IPS-20b (cell line): ENCODE measurements at regions not wholly inside any gene's neighbourhood (a gene's known extent, or its start where the extent isn't known, plus 50 kb on each side); places are given as distances from the start of the nearest gene placed in this dataset.

ENCODE experiments used
- H3K27ac ChIP-seq: one replicate; pipeline ENCODE4 v1.5.1; 2013; ENCODE audit warnings: low read length
- H3K27me3 ChIP-seq: 2 replicates; pipeline ENCODE4 v1.6.1; 2013; ENCODE audit warnings: mild to moderate bottlenecking, low read length, inconsistent platforms; ENCODE audit not compliant: insufficient read depth
- H3K36me3 ChIP-seq: 2 replicates; pipeline ENCODE4 v1.6.1; 2013; ENCODE audit warnings: low read depth, mild to moderate bottlenecking, inconsistent platforms, low read length, moderate library complexity; ENCODE audit not compliant: insufficient read depth
- H3K4me1 ChIP-seq: 2 replicates; pipeline ENCODE4 v1.6.1; 2013; ENCODE audit warnings: mild to moderate bottlenecking, control low read depth, inconsistent platforms, low read length, moderate library complexity; ENCODE audit not compliant: insufficient read depth
- H3K4me3 ChIP-seq: 2 replicates; pipeline ENCODE4 v1.5.1; 2013; ENCODE audit warnings: mild to moderate bottlenecking, low read length, inconsistent platforms
- H3K9ac ChIP-seq: 2 replicates; pipeline ENCODE4 v1.6.1; 2013; ENCODE audit warnings: low read depth, mild to moderate bottlenecking, inconsistent platforms, low read length, moderate library complexity
- H3K9me3 ChIP-seq: 2 replicates; pipeline ENCODE4 v1.6.1; 2013; ENCODE audit warnings: mild to moderate bottlenecking, low read depth, low read length, inconsistent platforms; ENCODE audit not compliant: insufficient read depth

GRCh38 chr4:152232271-152232670, 303.6 kb downstream of the FBXW7 start:
- Histone ChIP-seq H3K9me3 (peaks cover 11% of the 10 kb centered on the region), H3K36me3 (no peaks in the 10 kb centered on the region), H3K27me3 (no peaks in the 10 kb centered on the region), H3K4me1 (peaks cover 7% of the 10 kb centered on the region; the same call in 1 of the 2 replicates), H3K4me3 (no peak overlapping the region), H3K27ac (no peak overlapping the region), H3K9ac (no peak overlapping the region)

GRCh38 chr4:152229782-152230289, 306.1 kb downstream of the FBXW7 start:
- H3K9ac ChIP-seq, result no peak overlapping the region
- H3K36me3 ChIP-seq, result no peaks in the 10 kb centered on the region
- no peak overlapping the region for H3K27ac ChIP-seq
- H3K4me1 ChIP-seq, result peaks cover 7% of the 10 kb centered on the region; the same call in 1 of the 2 replicates
- peaks cover 11% of the 10 kb centered on the region for H3K9me3 ChIP-seq
- H3K27me3 ChIP-seq, result no peaks in the 10 kb centered on the region
- no peak overlapping the region for H3K4me3 ChIP-seq

- Histone ChIP-seq H3K9ac (no peak overlapping the region), H3K9me3 (peaks cover 10% of the 10 kb centered on the region), H3K27me3 (no peaks in the 10 kb centered on the region), H3K4me1 (peaks cover 7% of the 10 kb centered on the region; the same call in 1 of the 2 replicates), H3K27ac (no peak overlapping the region), H3K36me3 (no peaks in the 10 kb centered on the region), H3K4me3 (no peak overlapping the region)
These were observed 310.2 kb downstream of the FBXW7 start for GRCh38 chr4:152225680-152226079.

- H3K9me3 ChIP-seq, result peaks cover 2% of the 10 kb centered on the region; the same call in 1 of the 2 replicates
- H3K27me3 ChIP-seq, result no peaks in the 10 kb centered on the region
- H3K36me3 ChIP-seq, result no peaks in the 10 kb centered on the region
- no peak overlapping the region for H3K27ac ChIP-seq
- H3K4me3 ChIP-seq, result no peak overlapping the region
- peaks cover 7% of the 10 kb centered on the region; the same call in 1 of the 2 replicates for H3K4me1 ChIP-seq
- no peak overlapping the region for H3K9ac ChIP-seq
These were observed 311.0 kb downstream of the FBXW7 start for GRCh38 chr4:152224721-152225420.

- no peaks in the 10 kb centered on the region for H3K9me3 ChIP-seq
- no peak overlapping the region for H3K4me3 ChIP-seq
- H3K27me3 ChIP-seq, result no peaks in the 10 kb centered on the region
- no peak overlapping the region for H3K9ac ChIP-seq
- no peaks in the 10 kb centered on the region for H3K36me3 ChIP-seq
- H3K4me1 ChIP-seq, result peaks cover 3% of the 10 kb centered on the region; the same call in 1 of the 2 replicates
- no peak overlapping the region for H3K27ac ChIP-seq
These were observed 311.7 kb downstream of the FBXW7 start for GRCh38 chr4:152224223-152224622.

GRCh38 chr4:152223600-152223999, 312.3 kb downstream of the FBXW7 start:
- Histone ChIP-seq H3K36me3 (no peaks in the 10 kb centered on the region), H3K9ac (no peak overlapping the region), H3K9me3 (no peaks in the 10 kb centered on the region), H3K27ac (no peak overlapping the region), H3K27me3 (no peaks in the 10 kb centered on the region), H3K4me3 (no peak overlapping the region), H3K4me1 (no peaks in the 10 kb centered on the region)

GRCh38 chr4:152221816-152222516, 313.9 kb downstream of the FBXW7 start:
- Histone ChIP-seq H3K27me3 (no peaks in the 10 kb centered on the region), H3K9me3 (no peaks in the 10 kb centered on the region), H3K4me1 (no peaks in the 10 kb centered on the region), H3K9ac (no peak overlapping the region), H3K4me3 (no peak overlapping the region), H3K36me3 (no peaks in the 10 kb centered on the region), H3K27ac (no peak overlapping the region)

- Histone ChIP-seq H3K27ac (no peak overlapping the region), H3K4me3 (no peak overlapping the region), H3K9ac (no peak overlapping the region), H3K9me3 (no peaks in the 10 kb centered on the region; the same call in 1 of the 2 replicates), H3K36me3 (no peaks in the 10 kb centered on the region), H3K4me1 (no peaks in the 10 kb centered on the region), H3K27me3 (no peaks in the 10 kb centered on the region)
These were observed 315.7 kb downstream of the FBXW7 start for GRCh38 chr4:152220201-152220666.

- Histone ChIP-seq H3K9me3 (no peaks in the 10 kb centered on the region; the same call in 1 of the 2 replicates), H3K27me3 (no peaks in the 10 kb centered on the region), H3K9ac (no peak overlapping the region), H3K4me3 (no peak overlapping the region), H3K4me1 (no peaks in the 10 kb centered on the region), H3K27ac (no peak overlapping the region), H3K36me3 (no peaks in the 10 kb centered on the region)
These were observed 317.3 kb downstream of the FBXW7 start for GRCh38 chr4:152218576-152218975.

- H3K27ac ChIP-seq, result no peak overlapping the region
- no peak overlapping the region for H3K9ac ChIP-seq
- H3K36me3 ChIP-seq, result no peaks in the 10 kb centered on the region
- no peaks in the 10 kb centered on the region for H3K4me1 ChIP-seq
- no peaks in the 10 kb centered on the region; the same call in 1 of the 2 replicates for H3K9me3 ChIP-seq
- H3K4me3 ChIP-seq, result no peak overlapping the region
- H3K27me3 ChIP-seq, result no peaks in the 10 kb centered on the region
These were observed 318.0 kb downstream of the FBXW7 start for GRCh38 chr4:152217896-152218295.

GRCh38 chr4:152211936-152212653, 323.8 kb downstream of the FBXW7 start:
- no peak overlapping the region for H3K4me3 ChIP-seq
- no peaks in the 10 kb centered on the region; the same call in 1 of the 2 replicates for H3K9me3 ChIP-seq
- no peak overlapping the region for H3K9ac ChIP-seq
- no peaks in the 10 kb centered on the region for H3K27me3 ChIP-seq
- no peaks in the 10 kb centered on the region for H3K36me3 ChIP-seq
- no peak overlapping the region for H3K27ac ChIP-seq
- peaks cover 11% of the 10 kb centered on the region; the same call in 1 of the 2 replicates for H3K4me1 ChIP-seq
